SU-DHL-6 (cell line): ENCODE measurements at regions not wholly inside any gene's neighbourhood (a gene's known extent, or its start where the extent isn't known, plus 50 kb on each side); places are given as distances from the start of the nearest gene placed in this dataset.
"Not testable (repeated sequence)": the region's sequence is repeated elsewhere in the genome, so short reads cannot be mapped to it uniquely, and the experiment has no call there.

Source experiments
- H2AFZ ChIP-seq: fragments of 200-600 bp; sonication (generic); 2 replicates; pipeline ENCODE4 v1.6.1; 2014; ENCODE audit warnings: low read depth, mild to moderate bottlenecking, moderate library complexity, mixed read lengths, antibody characterized with exemption, low read length; ENCODE audit not compliant: severe bottlenecking
- H3F3A ChIP-seq: fragments of 200-600 bp; shearing (Covaris generic); 2 replicates; pipeline ENCODE4 v1.6.0; 2016; ENCODE audit warnings: antibody characterized with exemption, mild to moderate bottlenecking; ENCODE audit not compliant: insufficient read depth
- H3K27ac ChIP-seq: fragments of 200-600 bp; sonication (generic); 2 replicates; pipeline ENCODE4 v1.5.1; 2016; ENCODE audit warnings: low read depth, mild to moderate bottlenecking, low read length, moderate library complexity, mixed read lengths
- H3K27me3 ChIP-seq: fragments of 200-600 bp; sonication (generic), shearing (Covaris generic); 2 replicates; pipeline ENCODE4 v1.6.0; 2014; ENCODE audit warnings: mild to moderate bottlenecking, low read length
- H3K36me3 ChIP-seq: fragments of 200-600 bp; sonication (generic); 2 replicates; pipeline ENCODE4 v1.6.1; 2014; ENCODE audit warnings: mild to moderate bottlenecking, low read length, mixed read lengths
- H3K4me2 ChIP-seq: fragments of 300-600, 200-600 bp; shearing (Covaris generic), sonication (generic); 2 replicates; pipeline ENCODE4 v1.6.0; 2014; ENCODE audit warnings: low read length, low read depth, mild to moderate bottlenecking; ENCODE audit not compliant: poor library complexity, severe bottlenecking
- H3K4me3 ChIP-seq: fragments of 200-600 bp; sonication (generic); 2 replicates; pipeline ENCODE4 v1.5.1; 2014; ENCODE audit warnings: antibody characterized with exemption, low read length, mild to moderate bottlenecking, mixed read lengths; ENCODE audit not compliant: insufficient read depth, poor library complexity, severe bottlenecking
- H3K79me2 ChIP-seq: fragments of 200-600 bp; sonication (generic); 2 replicates; pipeline ENCODE4 v1.6.1; 2014; ENCODE audit warnings: mild to moderate bottlenecking, low read length, moderate library complexity; ENCODE audit not compliant: insufficient read depth
- H3K9ac ChIP-seq: fragments of 200-600 bp; sonication (generic); 2 replicates; pipeline ENCODE4 v1.7.0; 2014; ENCODE audit warnings: mild to moderate bottlenecking, low read length
- H3K9me2 ChIP-seq: fragments of 200-600 bp; sonication (generic); replicated peaks from 2 replicates; pipeline ENCODE4 v1.6.1; 2014; ENCODE audit warnings: low read length; ENCODE audit not compliant: insufficient read depth
- H3K9me3 ChIP-seq: fragments of 200-600 bp; sonication (generic); 2 replicates; pipeline ENCODE4 v1.6.1; 2014; ENCODE audit warnings: low read length, mixed read lengths; ENCODE audit not compliant: insufficient read depth
- H4K20me1 ChIP-seq: fragments of 200-600 bp; sonication (generic); 2 replicates; pipeline ENCODE4 v1.6.1; 2014; ENCODE audit warnings: low read depth, mild to moderate bottlenecking, antibody characterized with exemption, low read length, moderate library complexity, mixed read lengths
- EZH2phosphoT487 ChIP-seq: fragments of 200-600 bp; sonication (generic), shearing (Covaris generic); conservative IDR thresholded peaks from 2 replicates; pipeline ENCODE4 v1.6.1; 2018; ENCODE audit warnings: mild to moderate bottlenecking, antibody characterized with exemption, low read length, moderate library complexity, mixed read lengths
- TF ChIP-seq, protein P1 (sequence below): fragments of 200-600 bp; sonication (generic); IDR thresholded peaks from one replicate; pipeline ENCODE4 v1.5.1; 2017; ENCODE audit warnings: antibody characterized with exemption, mild to moderate bottlenecking, low read length, moderate library complexity; ENCODE audit not compliant: insufficient read depth, poor library complexity, severe bottlenecking

DNA sequence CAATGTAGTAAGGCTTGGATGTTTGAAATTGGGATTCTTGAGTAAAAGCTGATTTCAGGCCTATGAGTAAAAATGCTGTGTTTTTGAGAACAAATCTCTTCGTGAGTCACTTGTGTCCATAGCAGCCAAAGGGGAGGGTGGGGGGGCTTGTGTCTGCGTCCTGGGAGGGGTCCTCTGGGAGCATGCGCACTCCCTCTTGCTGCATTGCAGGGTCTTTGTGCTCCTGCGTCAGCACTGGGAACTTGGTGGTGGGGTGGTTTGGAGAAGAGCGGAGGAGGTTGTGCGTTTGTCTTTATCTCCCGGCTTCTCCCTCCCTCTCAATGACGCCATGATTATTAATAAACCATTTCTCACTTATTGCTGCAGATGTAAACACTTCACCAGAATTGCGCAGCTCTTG is 75.9 kb upstream of the NDN start:
- no peaks in the 10 kb centered on the region for H3K9me2 ChIP-seq
- no peaks in the 10 kb centered on the region for H4K20me1 ChIP-seq

DNA sequence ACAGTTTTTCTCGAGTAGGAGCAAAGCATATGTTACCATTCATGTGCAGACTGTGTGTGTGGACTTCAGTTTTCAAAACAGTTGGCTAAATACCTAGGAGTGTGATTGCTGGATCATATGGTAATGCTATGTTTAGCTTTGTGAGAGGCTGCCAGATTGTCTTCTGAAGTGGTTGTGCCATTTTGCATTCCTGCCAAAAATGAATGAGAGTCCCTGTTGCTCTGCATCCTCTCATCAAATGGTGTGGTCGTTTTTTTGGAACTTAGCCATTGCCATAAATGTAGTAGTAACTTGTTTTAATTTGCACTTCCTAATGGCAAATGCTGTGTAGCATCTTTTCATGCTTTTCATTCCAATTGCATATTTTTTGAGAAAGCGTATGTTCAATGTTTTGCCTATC is 77.2 kb upstream of the NDN start:
- Histone ChIP-seq H3K9me2 (no peaks in the 10 kb centered on the region), H3K4me3 (no peak overlapping the region), H3K27me3 (no peaks in the 10 kb centered on the region), H3K79me2 (no peaks in the 10 kb centered on the region), H3K27ac (no peak overlapping the region), H2AFZ (no peak overlapping the region), H3K9me3 (no peaks in the 10 kb centered on the region), H4K20me1 (no peaks in the 10 kb centered on the region), H3K36me3 (no peaks in the 10 kb centered on the region), H3K4me2 (no peak overlapping the region), H3F3A (no peaks in the 10 kb centered on the region), H3K9ac (no peak overlapping the region)
- no peak for TF ChIP-seq EZH2phosphoT487
- TF ChIP-seq, protein P1, sequence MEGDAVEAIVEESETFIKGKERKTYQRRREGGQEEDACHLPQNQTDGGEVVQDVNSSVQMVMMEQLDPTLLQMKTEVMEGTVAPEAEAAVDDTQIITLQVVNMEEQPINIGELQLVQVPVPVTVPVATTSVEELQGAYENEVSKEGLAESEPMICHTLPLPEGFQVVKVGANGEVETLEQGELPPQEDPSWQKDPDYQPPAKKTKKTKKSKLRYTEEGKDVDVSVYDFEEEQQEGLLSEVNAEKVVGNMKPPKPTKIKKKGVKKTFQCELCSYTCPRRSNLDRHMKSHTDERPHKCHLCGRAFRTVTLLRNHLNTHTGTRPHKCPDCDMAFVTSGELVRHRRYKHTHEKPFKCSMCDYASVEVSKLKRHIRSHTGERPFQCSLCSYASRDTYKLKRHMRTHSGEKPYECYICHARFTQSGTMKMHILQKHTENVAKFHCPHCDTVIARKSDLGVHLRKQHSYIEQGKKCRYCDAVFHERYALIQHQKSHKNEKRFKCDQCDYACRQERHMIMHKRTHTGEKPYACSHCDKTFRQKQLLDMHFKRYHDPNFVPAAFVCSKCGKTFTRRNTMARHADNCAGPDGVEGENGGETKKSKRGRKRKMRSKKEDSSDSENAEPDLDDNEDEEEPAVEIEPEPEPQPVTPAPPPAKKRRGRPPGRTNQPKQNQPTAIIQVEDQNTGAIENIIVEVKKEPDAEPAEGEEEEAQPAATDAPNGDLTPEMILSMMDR: no peak

More for the DNA sequence above, 75.9 kb upstream of the NDN start:
- Histone ChIP-seq H3K4me3 (no peak overlapping the region), H2AFZ (no peak overlapping the region), H3K36me3 (no peaks in the 10 kb centered on the region), H3K27ac (no peak overlapping the region), H3F3A (no peaks in the 10 kb centered on the region), H3K9me3 (no peaks in the 10 kb centered on the region), H3K9ac (no peak overlapping the region), H3K4me2 (no peak overlapping the region), H3K27me3 (no peaks in the 10 kb centered on the region), H3K79me2 (no peaks in the 10 kb centered on the region)
- no peak for TF ChIP-seq EZH2phosphoT487
- TF ChIP-seq, protein P1: no peak

DNA sequence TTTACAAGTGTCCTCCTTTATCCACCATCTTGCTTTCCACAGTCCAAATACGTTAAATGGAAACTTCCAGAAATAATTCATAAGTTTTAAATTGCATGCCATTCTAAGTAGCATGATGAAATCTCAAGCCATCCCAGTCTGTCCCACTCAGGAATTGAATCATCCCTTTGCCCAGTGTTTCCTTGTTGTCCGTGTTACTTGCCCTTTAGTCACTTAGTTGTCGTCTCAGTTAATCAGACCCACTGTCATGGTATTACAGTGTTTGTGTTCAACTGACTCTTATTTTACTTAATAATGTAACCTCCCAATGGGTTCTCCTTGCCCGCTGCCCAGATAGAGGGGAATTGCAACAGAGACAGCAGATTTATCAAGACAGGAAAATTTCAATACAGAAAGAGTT is 77.6 kb upstream of the NDN start:
- no peaks in the 10 kb centered on the region for H4K20me1 ChIP-seq
- H3K27ac ChIP-seq: no peak overlapping the region
- H3K27me3 ChIP-seq: no peaks in the 10 kb centered on the region
- H3K4me2 ChIP-seq: no peak overlapping the region
- H3K36me3 ChIP-seq: no peaks in the 10 kb centered on the region
- no peak overlapping the region for H3K9ac ChIP-seq
- no peaks in the 10 kb centered on the region for H3F3A ChIP-seq
- no peaks in the 10 kb centered on the region for H3K9me3 ChIP-seq
- H3K4me3 ChIP-seq: no peak overlapping the region
- TF ChIP-seq, protein P1: no peak
- TF ChIP-seq EZH2phosphoT487: no peak
- H3K79me2 ChIP-seq: no peaks in the 10 kb centered on the region
- no peak overlapping the region for H2AFZ ChIP-seq
- no peaks in the 10 kb centered on the region for H3K9me2 ChIP-seq

DNA sequence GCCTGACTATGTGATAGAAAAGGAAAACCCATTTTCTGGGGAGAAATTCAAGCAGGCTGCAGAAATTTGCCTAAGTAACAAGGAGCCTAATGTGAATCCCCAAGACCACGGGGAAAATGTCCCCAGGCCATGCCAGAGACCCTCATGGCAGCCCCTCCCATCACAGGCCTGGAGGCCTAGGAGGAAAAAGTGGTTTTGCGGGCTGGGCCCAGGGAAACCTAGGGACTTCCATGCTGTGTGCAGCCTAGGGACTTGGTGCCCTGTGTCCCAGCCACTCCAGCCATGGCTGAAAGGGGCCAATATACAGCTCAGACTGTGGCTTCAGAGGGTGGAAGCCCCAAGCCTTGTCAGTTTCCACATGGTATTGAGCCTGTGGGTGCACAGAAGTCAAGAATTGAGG is 79.7 kb upstream of the NDN start:
- H4K20me1 ChIP-seq, H3K27me3 ChIP-seq, H3K4me2 ChIP-seq, H3K9me3 ChIP-seq, H2AFZ ChIP-seq, H3K36me3 ChIP-seq, H3F3A ChIP-seq, H3K79me2 ChIP-seq, H3K27ac ChIP-seq, H3K9ac ChIP-seq, H3K9me2 ChIP-seq, H3K4me3 ChIP-seq: not testable (repeated sequence)
